Endodermal cell (in vitro differentiated cells): ENCODE measurements at regions not wholly inside any gene's neighbourhood (a gene's known extent, or its start where the extent isn't known, plus 50 kb on each side); places are given as distances from the start of the nearest gene placed in this dataset.
A peak's percentile ranks its signal among the peaks of the same experiment; 100 is the strongest.

Experiments used
- DNase-seq: peaks from one replicate; pipeline ENCODE4 v3.0.0-alpha.2; 2017
- H3K27ac ChIP-seq: 2 replicates; pipeline ENCODE4 v1.5.1; 2013; ENCODE audit warnings: mild to moderate bottlenecking, low read depth, low read length, moderate library complexity
- H3K27me3 ChIP-seq: 2 replicates; pipeline ENCODE4 v1.6.1; 2013; ENCODE audit warnings: mild to moderate bottlenecking, low read length, moderate library complexity; ENCODE audit not compliant: insufficient read depth, control insufficient read depth, poor library complexity, severe bottlenecking
- H3K36me3 ChIP-seq: 2 replicates; pipeline ENCODE4 v1.7.0; 2013; ENCODE audit warnings: mild to moderate bottlenecking, low read length, moderate library complexity; ENCODE audit not compliant: control insufficient read depth, insufficient read depth
- H3K4me1 ChIP-seq: one replicate; pipeline ENCODE4 v1.7.0; 2013; ENCODE audit warnings: low read length; ENCODE audit not compliant: control insufficient read depth, insufficient read depth
- H3K4me3 ChIP-seq: 2 replicates; pipeline ENCODE4 v1.5.1; 2013; ENCODE audit warnings: mild to moderate bottlenecking, low read length, moderate library complexity
- H3K9ac ChIP-seq: 2 replicates; pipeline ENCODE4 v1.6.1; 2013; ENCODE audit warnings: mild to moderate bottlenecking, low read length, moderate library complexity; ENCODE audit not compliant: poor library complexity, severe bottlenecking; ENCODE audit errors: extremely low read depth
- H3K9me3 ChIP-seq: 2 replicates; pipeline ENCODE4 v1.6.1; 2013; ENCODE audit warnings: mild to moderate bottlenecking, low read length, moderate library complexity; ENCODE audit not compliant: control insufficient read depth
- H3K27ac Mint-ChIP-seq: 2 replicates; pipeline ENCODE4 v1.8.0; 2020; ENCODE audit warnings: mixed read lengths
- H3K27me3 Mint-ChIP-seq: 2 replicates; pipeline ENCODE4 v1.8.0; 2021; ENCODE audit warnings: mild to moderate bottlenecking, mixed read lengths; ENCODE audit not compliant: insufficient read depth
- H3K36me3 Mint-ChIP-seq: 2 replicates; pipeline ENCODE4 v1.8.0; 2020; ENCODE audit warnings: low read depth, mixed read lengths
- H3K4me1 Mint-ChIP-seq: 2 replicates; pipeline ENCODE4 v1.8.0; 2020; ENCODE audit warnings: mixed read lengths
- H3K4me3 Mint-ChIP-seq: 2 replicates; pipeline ENCODE4 v1.8.0; 2020; ENCODE audit warnings: mild to moderate bottlenecking, moderate library complexity, mixed read lengths
- H3K9me3 Mint-ChIP-seq: 2 replicates; pipeline ENCODE4 v1.8.0; 2020; ENCODE audit warnings: mild to moderate bottlenecking, mixed read lengths
- WGBS, 2 experiments: methylation state at CpG; one replicate each; pipeline versions ENCODE4 v1.1.5 to v1.1.7; 2013; ENCODE audit warnings: missing lambda C conversion rate in 2 of 2, mixed read lengths in 1 of 2; ENCODE audit not compliant: insufficient coverage in 1 of 2, insufficient read length in 1 of 2; 5-methylcytosine and 5-hydroxymethylcytosine counted together
- TF ChIP-seq, protein P1 (sequence below): fragments of 200-600 bp; sonication (generic); conservative IDR thresholded peaks from 2 replicates; pipeline ENCODE4 v1.5.0; 2021; ENCODE audit warnings: antibody characterized with exemption, mild to moderate bottlenecking

DNA sequence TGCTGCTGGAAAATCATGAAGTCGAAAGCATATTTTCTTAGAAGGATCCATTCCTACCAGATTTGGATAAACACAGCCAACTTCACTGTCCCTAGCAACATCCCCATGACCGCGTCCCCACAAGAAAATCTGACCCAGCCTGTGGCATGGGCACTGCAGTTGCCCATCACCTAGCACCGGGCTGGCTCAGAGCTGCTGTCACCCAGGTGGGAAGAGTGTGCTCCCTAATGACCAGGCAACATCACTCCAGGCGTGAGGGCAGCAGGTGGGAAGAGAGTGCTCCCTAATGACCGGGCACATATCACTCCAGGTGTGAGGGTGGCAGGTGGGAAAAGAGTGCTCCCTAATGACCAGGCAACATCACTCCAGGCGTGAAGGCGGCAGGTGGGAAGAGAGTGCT lies 238.0 kb downstream of the TBXT start:
- peaks cover 25% of the 10 kb centered on the region for H3K27me3 Mint-ChIP-seq
- no peak overlapping the region for H3K27ac ChIP-seq
- no peaks in the 10 kb centered on the region for H3K36me3 Mint-ChIP-seq
- no peaks in the 10 kb centered on the region for H3K4me1 Mint-ChIP-seq
- H3K27ac Mint-ChIP-seq = no peak overlapping the region
- H3K4me3 Mint-ChIP-seq = no peak overlapping the region
- peaks cover 13% of the 10 kb centered on the region for H3K27me3 ChIP-seq
- TF ChIP-seq, protein P1, sequence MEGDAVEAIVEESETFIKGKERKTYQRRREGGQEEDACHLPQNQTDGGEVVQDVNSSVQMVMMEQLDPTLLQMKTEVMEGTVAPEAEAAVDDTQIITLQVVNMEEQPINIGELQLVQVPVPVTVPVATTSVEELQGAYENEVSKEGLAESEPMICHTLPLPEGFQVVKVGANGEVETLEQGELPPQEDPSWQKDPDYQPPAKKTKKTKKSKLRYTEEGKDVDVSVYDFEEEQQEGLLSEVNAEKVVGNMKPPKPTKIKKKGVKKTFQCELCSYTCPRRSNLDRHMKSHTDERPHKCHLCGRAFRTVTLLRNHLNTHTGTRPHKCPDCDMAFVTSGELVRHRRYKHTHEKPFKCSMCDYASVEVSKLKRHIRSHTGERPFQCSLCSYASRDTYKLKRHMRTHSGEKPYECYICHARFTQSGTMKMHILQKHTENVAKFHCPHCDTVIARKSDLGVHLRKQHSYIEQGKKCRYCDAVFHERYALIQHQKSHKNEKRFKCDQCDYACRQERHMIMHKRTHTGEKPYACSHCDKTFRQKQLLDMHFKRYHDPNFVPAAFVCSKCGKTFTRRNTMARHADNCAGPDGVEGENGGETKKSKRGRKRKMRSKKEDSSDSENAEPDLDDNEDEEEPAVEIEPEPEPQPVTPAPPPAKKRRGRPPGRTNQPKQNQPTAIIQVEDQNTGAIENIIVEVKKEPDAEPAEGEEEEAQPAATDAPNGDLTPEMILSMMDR = no peak
- no peaks in the 10 kb centered on the region for H3K4me1 ChIP-seq
- no peak overlapping the region for H3K9ac ChIP-seq
- DNase-seq = no peak
- no peaks in the 10 kb centered on the region for H3K9me3 Mint-ChIP-seq
- H3K9me3 ChIP-seq = peaks cover 7% of the 10 kb centered on the region
- H3K4me3 ChIP-seq = no peak overlapping the region
- WGBS, 2 experiments = 91 to 96% methylated on average over 7 to 8 of the region's 8 CpGs
- no peaks in the 10 kb centered on the region for H3K36me3 ChIP-seq

DNA sequence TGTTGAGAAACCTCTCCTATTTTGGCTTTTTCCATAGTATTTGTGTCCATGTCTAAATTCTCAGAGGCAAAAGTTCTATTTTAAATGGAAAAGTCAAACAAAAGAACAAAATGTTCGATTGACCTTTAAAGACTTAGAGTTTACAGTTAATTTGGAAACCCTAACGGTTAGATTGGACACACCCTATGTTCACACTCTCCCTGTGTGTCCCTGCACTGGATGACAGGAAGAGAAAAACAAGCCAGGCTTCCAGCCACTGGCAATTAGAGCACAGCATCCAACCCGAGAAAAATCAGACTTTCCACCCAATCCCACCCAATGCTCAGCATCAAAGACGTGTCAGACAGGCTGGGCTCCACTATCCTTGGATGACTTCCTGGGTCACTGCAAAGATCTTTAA lies 241.3 kb downstream of the TBXT start:
- H3K4me1 Mint-ChIP-seq = no peaks in the 10 kb centered on the region
- no peak for DNase-seq
- peaks cover 7% of the 10 kb centered on the region for H3K9me3 ChIP-seq
- H3K9ac ChIP-seq = no peak overlapping the region
- no peaks in the 10 kb centered on the region for H3K36me3 ChIP-seq
- no peaks in the 10 kb centered on the region for H3K4me1 ChIP-seq
- H3K36me3 Mint-ChIP-seq = no peaks in the 10 kb centered on the region
- peaks cover 11% of the 10 kb centered on the region for H3K27me3 Mint-ChIP-seq
- no peak overlapping the region for H3K27ac Mint-ChIP-seq
- H3K4me3 ChIP-seq = peak overlapping the region; percentile 21
- peaks cover 8% of the 10 kb centered on the region for H3K27me3 ChIP-seq
- TF ChIP-seq, protein P1 = no peak
- no peak overlapping the region for H3K4me3 Mint-ChIP-seq
- H3K27ac ChIP-seq = no peak overlapping the region
- 56 to 85% methylated on average over 2 to 4 of the region's 4 CpGs for WGBS, 2 experiments
- no peaks in the 10 kb centered on the region for H3K9me3 Mint-ChIP-seq

DNA sequence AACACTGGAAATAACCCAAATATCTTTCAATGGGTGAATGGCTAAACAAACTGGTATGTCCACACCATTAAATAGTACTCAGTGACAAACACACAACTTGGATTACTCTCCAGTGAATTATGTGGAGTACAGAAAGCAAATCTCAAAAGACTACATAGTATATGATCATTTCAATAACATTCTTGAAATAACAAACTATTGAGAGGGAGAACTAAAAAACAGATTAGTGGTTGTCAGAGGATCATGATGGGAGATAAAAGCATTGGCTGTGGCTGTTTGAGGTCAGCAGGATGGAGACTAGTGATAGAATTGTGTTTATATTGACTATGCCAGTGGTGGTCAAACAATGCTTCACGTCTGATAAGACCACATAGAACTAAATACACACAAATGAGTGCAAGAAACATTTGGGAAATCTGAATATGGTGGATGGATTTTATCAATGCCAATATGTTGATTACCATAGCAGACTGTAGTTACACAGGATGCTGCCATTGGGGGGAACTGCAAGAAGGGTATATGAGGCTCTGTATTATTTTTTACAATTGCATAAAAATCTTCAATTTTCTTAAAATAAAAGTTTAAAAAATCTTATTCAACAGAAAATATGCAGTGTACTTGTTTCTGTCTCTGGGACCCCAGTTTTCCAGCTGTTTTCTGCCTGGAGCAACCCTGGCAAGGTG lies 242.0 kb downstream of the TBXT start:
- H3K27me3 Mint-ChIP-seq = peaks cover 10% of the 10 kb centered on the region
- DNase-seq = no peak
- no peak overlapping the region for H3K4me3 Mint-ChIP-seq
- Histone ChIP-seq H3K4me1 (no peaks in the 10 kb centered on the region), H3K9ac (no peak overlapping the region), H3K9me3 (peaks cover 7% of the 10 kb centered on the region), H3K27ac (no peak overlapping the region), H3K36me3 (no peaks in the 10 kb centered on the region), H3K27me3 (peaks cover 8% of the 10 kb centered on the region), H3K4me3 (no peak overlapping the region)
- WGBS, 2 experiments = 67% methylated on average over 1 of the region's 1 CpG; no CpG with 5 or more reads in 1 of the 2 experiments
- H3K36me3 Mint-ChIP-seq = no peaks in the 10 kb centered on the region
- H3K4me1 Mint-ChIP-seq = no peaks in the 10 kb centered on the region
- no peak overlapping the region for H3K27ac Mint-ChIP-seq
- TF ChIP-seq, protein P1 = no peak
- no peaks in the 10 kb centered on the region for H3K9me3 Mint-ChIP-seq
